NT2/D1 (cell line): ENCODE measurements at regions not wholly inside any gene's neighbourhood (a gene's known extent, or its start where the extent isn't known, plus 50 kb on each side); places are given as distances from the start of the nearest gene placed in this dataset.

Experiments
- SUZ12 ChIP-seq: IDR thresholded peaks from 2 replicates; pipeline ENCODE4 v1.6.1; 2011; ENCODE audit not compliant: insufficient read length, insufficient read depth; ENCODE audit errors: extremely low read depth
- YY1 ChIP-seq: IDR thresholded peaks from 2 replicates; pipeline ENCODE4 v1.6.1; 2011; ENCODE audit not compliant: insufficient read length, insufficient read depth
- ZNF274 ChIP-seq: IDR thresholded peaks from 2 replicates; pipeline ENCODE4 v1.6.1; 2011; ENCODE audit warnings: mild to moderate bottlenecking, low read depth, low read length

DNA sequence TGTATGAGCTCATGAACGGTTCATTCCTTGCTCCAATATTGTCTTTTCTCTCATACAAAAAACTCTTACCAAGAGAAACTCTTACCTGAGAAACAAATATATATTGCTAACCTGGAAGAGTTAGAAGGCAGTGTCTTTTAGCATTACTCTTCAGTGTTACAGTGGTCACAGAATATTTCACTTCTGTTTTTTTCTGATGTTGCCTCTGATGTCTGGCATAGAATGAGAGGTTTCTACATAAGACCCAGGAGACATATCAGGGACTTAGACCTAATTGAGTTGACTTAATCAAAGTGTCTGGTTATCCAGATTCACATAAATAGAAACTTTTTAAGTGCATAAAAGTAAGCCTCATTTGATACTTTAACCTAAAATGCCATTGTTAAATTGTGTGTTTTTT, 923.8 kb downstream of the TTLL7 start:
- TF ChIP-seq SUZ12 (no peak), YY1 (no peak), ZNF274 (no peak)
